ENCODE measurements at regions not wholly inside any gene's neighbourhood (a gene's known extent, or its start where the extent isn't known, plus 50 kb on each side); places are given as distances from the start of the nearest gene placed in this dataset.

DNA sequence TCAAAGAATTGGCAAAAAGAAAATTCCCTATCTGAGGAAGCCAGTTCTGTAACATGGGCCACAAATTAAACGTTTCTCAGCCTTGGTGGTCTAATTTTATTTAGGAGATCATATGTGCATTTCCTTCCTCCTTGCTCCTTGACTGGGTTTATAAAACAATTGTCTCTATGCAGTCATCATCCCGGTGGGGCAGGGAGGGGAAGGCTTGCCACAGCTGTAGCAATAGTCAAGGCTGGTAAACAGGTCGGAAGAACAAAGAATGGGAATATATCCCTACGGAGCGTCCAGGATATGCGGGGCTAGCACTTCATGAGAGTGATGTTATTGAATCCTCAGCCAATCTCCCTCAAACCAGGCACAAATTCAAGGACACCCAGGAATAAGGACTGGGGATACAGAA lies 143.8 kb downstream of the RNF152 start:
- Histone ChIP-seq H3K27me3 (ENCODE audit: control insufficient read depth in 3 of 3, insufficient read depth in 3 of 3, low read length in 2 of 3) (no peaks in the 10 kb centered on the region), H3K27ac (ENCODE audit: low read depth in 1 of 2, low read length in 1 of 2) (peak overlapping the region in 1 of 2 donors; percentile 49), H3K36me3 (ENCODE audit: control insufficient read depth in 4 of 4, insufficient read depth in 4 of 4, low read length in 4 of 4) (no peaks in the 10 kb centered on the region), H3K9ac (ENCODE audit: insufficient read depth in 1 of 2, low read length in 2 of 2) (no peak overlapping the region), H3K4me3 (no peak overlapping the region), H3K9me3 (ENCODE audit: control insufficient read depth in 4 of 4, insufficient read depth in 3 of 4, low read length in 3 of 4) (no peaks in the 10 kb centered on the region), H3K4me1 (ENCODE audit: control insufficient read depth in 5 of 5, insufficient read depth in 5 of 5, low read length in 5 of 5) (peaks cover 2 to 10% (median 5%) of the 10 kb centered on the region in 5 donors)
- peak in 1 of 3 donors; percentile 22 for DNase-seq
- WGBS, 2 donors, result 56 to 75% methylated on average over 6 of the region's 6 CpGs
- TF ChIP-seq, protein P1, sequence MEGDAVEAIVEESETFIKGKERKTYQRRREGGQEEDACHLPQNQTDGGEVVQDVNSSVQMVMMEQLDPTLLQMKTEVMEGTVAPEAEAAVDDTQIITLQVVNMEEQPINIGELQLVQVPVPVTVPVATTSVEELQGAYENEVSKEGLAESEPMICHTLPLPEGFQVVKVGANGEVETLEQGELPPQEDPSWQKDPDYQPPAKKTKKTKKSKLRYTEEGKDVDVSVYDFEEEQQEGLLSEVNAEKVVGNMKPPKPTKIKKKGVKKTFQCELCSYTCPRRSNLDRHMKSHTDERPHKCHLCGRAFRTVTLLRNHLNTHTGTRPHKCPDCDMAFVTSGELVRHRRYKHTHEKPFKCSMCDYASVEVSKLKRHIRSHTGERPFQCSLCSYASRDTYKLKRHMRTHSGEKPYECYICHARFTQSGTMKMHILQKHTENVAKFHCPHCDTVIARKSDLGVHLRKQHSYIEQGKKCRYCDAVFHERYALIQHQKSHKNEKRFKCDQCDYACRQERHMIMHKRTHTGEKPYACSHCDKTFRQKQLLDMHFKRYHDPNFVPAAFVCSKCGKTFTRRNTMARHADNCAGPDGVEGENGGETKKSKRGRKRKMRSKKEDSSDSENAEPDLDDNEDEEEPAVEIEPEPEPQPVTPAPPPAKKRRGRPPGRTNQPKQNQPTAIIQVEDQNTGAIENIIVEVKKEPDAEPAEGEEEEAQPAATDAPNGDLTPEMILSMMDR (IDR thresholded peaks at IDR 0.05; ENCODE audit: control extremely low read depth, extremely low read depth), result no peak
- ATAC-seq (ENCODE audit: insufficient read depth, low FRiP score), result no peak

DNA sequence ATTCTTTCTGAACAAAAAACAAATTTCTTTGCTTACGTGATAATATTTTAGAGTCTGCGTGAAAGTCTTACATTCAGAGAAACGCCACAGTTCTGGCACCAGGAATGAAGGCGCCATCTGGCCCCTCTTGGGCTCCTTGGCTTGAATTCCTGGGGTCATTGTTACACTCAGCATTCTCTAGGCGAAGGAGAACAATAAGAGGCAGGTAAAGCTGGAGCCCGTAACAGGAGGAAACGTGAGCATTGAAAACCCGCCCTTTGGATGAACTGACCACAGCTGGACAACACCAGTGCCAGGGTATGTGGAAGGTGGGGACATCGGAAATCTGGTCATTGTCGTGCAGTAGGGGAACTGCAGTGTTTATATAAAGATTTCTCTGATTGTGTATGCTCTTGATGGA lies 144.8 kb downstream of the RNF152 start:
- DNase-seq (peak in 2 of 3 donors; percentile 52 to 76), ATAC-seq (ENCODE audit: insufficient read depth, low FRiP score) (no peak)
- Histone ChIP-seq H3K36me3 (ENCODE audit: control insufficient read depth in 4 of 4, insufficient read depth in 4 of 4, low read length in 4 of 4) (no peaks in the 10 kb centered on the region), H3K9ac (ENCODE audit: insufficient read depth in 1 of 2, low read length in 2 of 2) (no peak overlapping the region), H3K27me3 (ENCODE audit: control insufficient read depth in 3 of 3, insufficient read depth in 3 of 3, low read length in 2 of 3) (no peaks in the 10 kb centered on the region), H3K4me1 (ENCODE audit: control insufficient read depth in 5 of 5, insufficient read depth in 5 of 5, low read length in 5 of 5) (peaks cover 3 to 8% (median 6%) of the 10 kb centered on the region in 5 donors), H3K4me3 (no peak overlapping the region), H3K9me3 (ENCODE audit: control insufficient read depth in 4 of 4, insufficient read depth in 3 of 4, low read length in 3 of 4) (no peaks in the 10 kb centered on the region), H3K27ac (ENCODE audit: low read depth in 1 of 2, low read length in 1 of 2) (peak overlapping the region in 1 of 2 donors; percentile 21)
- WGBS, 2 donors, result 64 to 79% methylated on average over 10 of the region's 10 CpGs
- TF ChIP-seq, protein P1 (IDR thresholded peaks at IDR 0.05; ENCODE audit: control extremely low read depth, extremely low read depth), result no peak

DNA sequence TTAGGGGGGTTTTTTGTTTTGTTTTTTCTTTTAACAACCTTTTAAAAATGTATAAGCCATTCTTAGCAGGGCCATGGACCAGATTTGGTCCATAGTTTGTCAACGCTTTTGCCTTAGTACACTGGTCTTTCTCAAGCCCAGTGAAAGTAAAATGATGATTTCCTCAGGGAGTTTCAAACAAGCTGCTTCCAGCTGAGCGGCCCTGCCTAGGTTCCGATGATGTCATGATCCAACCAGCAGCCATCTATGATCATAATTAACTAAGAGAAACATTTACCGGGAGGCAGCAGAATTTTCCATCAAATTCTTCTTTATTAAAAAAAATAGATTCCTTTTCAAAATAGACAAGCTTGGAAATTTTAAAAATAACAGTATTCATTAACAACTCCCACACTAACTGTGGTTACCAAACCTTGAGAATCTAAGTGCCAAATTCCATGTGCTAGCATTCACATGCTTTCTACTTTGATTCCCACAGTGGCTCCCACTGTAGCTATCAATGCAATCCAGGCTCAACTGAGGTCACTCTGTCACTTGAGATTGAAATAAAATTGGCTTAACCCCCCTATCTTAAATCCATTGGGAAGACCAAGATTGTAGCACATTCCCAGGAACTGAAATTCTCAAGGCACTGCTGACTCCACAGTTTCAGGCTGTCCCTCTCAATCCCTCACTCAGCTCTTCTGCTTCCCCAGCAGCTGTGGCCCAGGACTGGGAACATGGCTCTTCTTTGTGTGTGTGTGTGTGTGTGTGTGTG lies 148.9 kb downstream of the RNF152 start:
- no peak overlapping the region for H3K4me3 ChIP-seq
- H3K27ac ChIP-seq (ENCODE audit: low read depth in 1 of 2, low read length in 1 of 2), result no peak overlapping the region
- WGBS, 2 donors, result 74 to 89% methylated on average over 4 of the region's 4 CpGs

More for the DNA sequence above, 148.9 kb downstream of the RNF152 start:
- no peak overlapping the region for H3K9ac ChIP-seq (ENCODE audit: insufficient read depth in 1 of 2, low read length in 2 of 2)
- no peaks in the 10 kb centered on the region for H3K9me3 ChIP-seq (ENCODE audit: control insufficient read depth in 4 of 4, insufficient read depth in 3 of 4, low read length in 3 of 4)
- peak in 1 of 3 donors; percentile 48 for DNase-seq
- no peaks in the 10 kb centered on the region for H3K36me3 ChIP-seq (ENCODE audit: control insufficient read depth in 4 of 4, insufficient read depth in 4 of 4, low read length in 4 of 4)
- TF ChIP-seq, protein P1 (IDR thresholded peaks at IDR 0.05; ENCODE audit: control extremely low read depth, extremely low read depth), result no peak
- no peaks in the 10 kb centered on the region for H3K27me3 ChIP-seq (ENCODE audit: control insufficient read depth in 3 of 3, insufficient read depth in 3 of 3, low read length in 2 of 3)
- ATAC-seq (ENCODE audit: insufficient read depth, low FRiP score), result no peak
- peaks cover 0 to 17% (median 4%) of the 10 kb centered on the region in 5 donors for H3K4me1 ChIP-seq (ENCODE audit: control insufficient read depth in 5 of 5, insufficient read depth in 5 of 5, low read length in 5 of 5)
